ENCODE measurements at regions not wholly inside any gene's neighbourhood (a gene's known extent, or its start where the extent isn't known, plus 50 kb on each side); places are given as distances from the start of the nearest gene placed in this dataset.

- Histone ChIP-seq H3K4me1 (ENCODE audit: control insufficient read depth in 5 of 5, insufficient read depth in 5 of 5, low read length in 5 of 5) (no peaks in the 10 kb centered on the region), H3K36me3 (ENCODE audit: control insufficient read depth in 5 of 5, insufficient read depth in 5 of 5, low read length in 5 of 5) (no peaks in the 10 kb centered on the region), H3K9me3 (ENCODE audit: control insufficient read depth in 5 of 5, low read length in 5 of 5) (peaks cover 0 to 22% (median 4%) of the 10 kb centered on the region in 5 donors), H3K27me3 (ENCODE audit: control insufficient read depth in 5 of 5, insufficient read depth in 4 of 5, low read length in 5 of 5) (peaks cover 0 to 5% (median 0%) of the 10 kb centered on the region in 5 donors), H3K4me3 (ENCODE audit: low read depth in 1 of 5, low read length in 5 of 5) (no peak overlapping the region), H3K9ac (ENCODE audit: low read length in 5 of 5) (no peak overlapping the region), H3K27ac (ENCODE audit: low read depth, low read length) (no peak overlapping the region)
These were observed 58.2 kb downstream of the ESM1 start for GRCh38 chr5:54927097-54927746.

DNA sequence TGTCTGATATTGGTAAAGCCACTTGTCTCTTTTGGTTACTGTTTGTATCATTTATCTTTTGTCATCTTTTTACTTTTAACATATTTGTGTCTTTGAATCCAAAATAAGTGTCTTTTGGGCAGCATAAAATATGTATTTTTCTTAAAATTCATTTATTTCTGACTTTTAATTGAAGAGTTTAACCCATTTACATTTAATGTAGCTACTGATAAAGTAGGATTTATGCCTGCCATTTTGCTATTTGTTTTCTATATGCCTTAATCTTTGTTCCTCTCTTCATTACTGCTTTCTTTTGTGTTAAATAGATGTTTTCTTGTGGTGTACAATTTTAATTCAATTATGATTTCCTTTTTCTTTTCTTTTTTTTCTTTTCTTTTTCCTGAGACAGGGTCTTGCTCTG lies 60.9 kb downstream of the ESM1 start:
- Histone ChIP-seq H3K4me3 (ENCODE audit: low read depth in 1 of 5, low read length in 5 of 5) (no peak overlapping the region), H3K9me3 (ENCODE audit: control insufficient read depth in 5 of 5, low read length in 5 of 5) (peaks cover 0 to 22% (median 4%) of the 10 kb centered on the region in 5 donors), H3K9ac (ENCODE audit: low read length in 5 of 5) (no peak overlapping the region), H3K27me3 (ENCODE audit: control insufficient read depth in 5 of 5, insufficient read depth in 4 of 5, low read length in 5 of 5) (peaks cover 0 to 3% (median 0%) of the 10 kb centered on the region in 5 donors), H3K4me1 (ENCODE audit: control insufficient read depth in 5 of 5, insufficient read depth in 5 of 5, low read length in 5 of 5) (no peaks in the 10 kb centered on the region), H3K36me3 (ENCODE audit: control insufficient read depth in 5 of 5, insufficient read depth in 5 of 5, low read length in 5 of 5) (no peaks in the 10 kb centered on the region), H3K27ac (ENCODE audit: low read depth, low read length) (no peak overlapping the region)

DNA sequence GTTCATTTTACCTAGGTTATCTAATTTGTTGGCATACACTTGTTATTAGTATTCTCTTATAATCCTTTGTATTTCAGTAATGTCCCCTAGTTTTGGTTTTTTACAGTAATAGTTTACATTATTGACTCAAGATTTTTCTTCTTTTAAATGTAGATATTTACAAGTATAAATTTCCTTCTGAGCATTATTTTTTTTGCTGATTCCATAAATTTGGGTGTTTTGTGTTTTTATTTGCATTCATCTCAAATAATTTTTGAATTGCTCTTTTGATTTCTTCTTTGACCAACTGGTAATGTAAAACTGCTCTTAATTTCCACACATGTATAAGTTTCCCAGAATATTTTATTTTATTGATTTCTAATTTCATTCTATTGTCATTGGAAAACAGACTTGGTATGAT lies 68.1 kb downstream of the ESM1 start:
- H3K4me1 ChIP-seq (ENCODE audit: control insufficient read depth in 5 of 5, insufficient read depth in 5 of 5, low read length in 5 of 5) = no peaks in the 10 kb centered on the region
- no peaks in the 10 kb centered on the region for H3K36me3 ChIP-seq (ENCODE audit: control insufficient read depth in 5 of 5, insufficient read depth in 5 of 5, low read length in 5 of 5)
- H3K9ac ChIP-seq (ENCODE audit: low read length in 5 of 5) = no peak overlapping the region
- no peak overlapping the region for H3K4me3 ChIP-seq (ENCODE audit: low read depth in 1 of 5, low read length in 5 of 5)
- no peaks in the 10 kb centered on the region for H3K9me3 ChIP-seq (ENCODE audit: control insufficient read depth in 5 of 5, low read length in 5 of 5)
- peaks cover 0 to 3% (median 0%) of the 10 kb centered on the region in 5 donors for H3K27me3 ChIP-seq (ENCODE audit: control insufficient read depth in 5 of 5, insufficient read depth in 4 of 5, low read length in 5 of 5)
- H3K27ac ChIP-seq (ENCODE audit: low read depth, low read length) = no peak overlapping the region

DNA sequence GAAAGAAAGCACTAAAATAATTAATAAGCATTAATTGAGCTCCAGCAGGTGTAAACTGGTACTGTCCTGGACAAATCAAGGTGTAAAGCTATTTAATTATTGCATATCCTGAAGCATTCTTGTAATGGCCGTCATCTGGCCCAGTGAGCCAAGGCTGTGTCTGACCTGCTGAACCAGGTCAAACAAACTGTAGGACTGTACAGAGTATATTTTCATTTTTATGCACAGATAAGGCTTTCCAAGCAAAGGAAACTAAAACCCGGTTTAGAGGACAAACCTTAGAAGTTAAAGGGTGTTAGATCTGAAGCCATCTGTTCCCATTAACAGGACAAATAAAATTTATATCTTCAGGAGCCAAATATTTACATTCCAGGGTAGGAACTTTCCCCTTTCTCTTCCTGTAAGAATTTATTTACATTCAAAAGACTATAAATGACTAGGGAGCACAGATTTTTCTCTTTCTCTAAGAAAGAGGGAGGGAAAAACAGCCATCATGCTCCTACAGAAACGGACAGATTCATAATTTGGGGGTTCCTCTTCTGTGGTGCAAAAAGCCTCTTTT lies 69.8 kb downstream of the ESM1 start:
- Histone ChIP-seq H3K27me3 (ENCODE audit: control insufficient read depth in 5 of 5, insufficient read depth in 4 of 5, low read length in 5 of 5) (peaks cover 0 to 3% (median 0%) of the 10 kb centered on the region in 5 donors), H3K36me3 (ENCODE audit: control insufficient read depth in 5 of 5, insufficient read depth in 5 of 5, low read length in 5 of 5) (no peaks in the 10 kb centered on the region), H3K9ac (ENCODE audit: low read length in 5 of 5) (no peak overlapping the region), H3K4me3 (ENCODE audit: low read depth in 1 of 5, low read length in 5 of 5) (no peak overlapping the region), H3K4me1 (ENCODE audit: control insufficient read depth in 5 of 5, insufficient read depth in 5 of 5, low read length in 5 of 5) (no peaks in the 10 kb centered on the region), H3K27ac (ENCODE audit: low read depth, low read length) (no peak overlapping the region), H3K9me3 (ENCODE audit: control insufficient read depth in 5 of 5, low read length in 5 of 5) (no peaks in the 10 kb centered on the region)

- Histone ChIP-seq H3K27ac (ENCODE audit: low read depth, low read length) (no peak overlapping the region), H3K4me3 (ENCODE audit: low read depth in 1 of 5, low read length in 5 of 5) (no peak overlapping the region), H3K36me3 (ENCODE audit: control insufficient read depth in 5 of 5, insufficient read depth in 5 of 5, low read length in 5 of 5) (no peaks in the 10 kb centered on the region), H3K4me1 (ENCODE audit: control insufficient read depth in 5 of 5, insufficient read depth in 5 of 5, low read length in 5 of 5) (no peaks in the 10 kb centered on the region), H3K9me3 (ENCODE audit: control insufficient read depth in 5 of 5, low read length in 5 of 5) (no peaks in the 10 kb centered on the region), H3K27me3 (ENCODE audit: control insufficient read depth in 5 of 5, insufficient read depth in 4 of 5, low read length in 5 of 5) (peaks cover 0 to 9% (median 0%) of the 10 kb centered on the region in 5 donors), H3K9ac (ENCODE audit: low read length in 5 of 5) (no peak overlapping the region)
These were observed 73.4 kb downstream of the ESM1 start for GRCh38 chr5:54912021-54912420.

- peaks cover 0 to 9% (median 0%) of the 10 kb centered on the region in 5 donors for H3K27me3 ChIP-seq (ENCODE audit: control insufficient read depth in 5 of 5, insufficient read depth in 4 of 5, low read length in 5 of 5)
- no peak overlapping the region for H3K9ac ChIP-seq (ENCODE audit: low read length in 5 of 5)
- no peaks in the 10 kb centered on the region for H3K36me3 ChIP-seq (ENCODE audit: control insufficient read depth in 5 of 5, insufficient read depth in 5 of 5, low read length in 5 of 5)
- no peaks in the 10 kb centered on the region for H3K9me3 ChIP-seq (ENCODE audit: control insufficient read depth in 5 of 5, low read length in 5 of 5)
- no peak overlapping the region for H3K4me3 ChIP-seq (ENCODE audit: low read depth in 1 of 5, low read length in 5 of 5)
- H3K4me1 ChIP-seq (ENCODE audit: control insufficient read depth in 5 of 5, insufficient read depth in 5 of 5, low read length in 5 of 5) = no peaks in the 10 kb centered on the region
- no peak overlapping the region for H3K27ac ChIP-seq (ENCODE audit: low read depth, low read length)
These were observed 75.2 kb downstream of the ESM1 start for GRCh38 chr5:54909911-54910870.

- H3K4me3 ChIP-seq (ENCODE audit: low read depth in 1 of 5, low read length in 5 of 5) = no peak overlapping the region
- no peak overlapping the region for H3K27ac ChIP-seq (ENCODE audit: low read depth, low read length)
- no peaks in the 10 kb centered on the region for H3K4me1 ChIP-seq (ENCODE audit: control insufficient read depth in 5 of 5, insufficient read depth in 5 of 5, low read length in 5 of 5)
- no peaks in the 10 kb centered on the region for H3K9me3 ChIP-seq (ENCODE audit: control insufficient read depth in 5 of 5, low read length in 5 of 5)
- peaks cover 0 to 7% (median 0%) of the 10 kb centered on the region in 5 donors for H3K27me3 ChIP-seq (ENCODE audit: control insufficient read depth in 5 of 5, insufficient read depth in 4 of 5, low read length in 5 of 5)
- no peaks in the 10 kb centered on the region for H3K36me3 ChIP-seq (ENCODE audit: control insufficient read depth in 5 of 5, insufficient read depth in 5 of 5, low read length in 5 of 5)
- H3K9ac ChIP-seq (ENCODE audit: low read length in 5 of 5) = no peak overlapping the region
These were observed 76.4 kb downstream of the ESM1 start for GRCh38 chr5:54908774-54909525.

DNA sequence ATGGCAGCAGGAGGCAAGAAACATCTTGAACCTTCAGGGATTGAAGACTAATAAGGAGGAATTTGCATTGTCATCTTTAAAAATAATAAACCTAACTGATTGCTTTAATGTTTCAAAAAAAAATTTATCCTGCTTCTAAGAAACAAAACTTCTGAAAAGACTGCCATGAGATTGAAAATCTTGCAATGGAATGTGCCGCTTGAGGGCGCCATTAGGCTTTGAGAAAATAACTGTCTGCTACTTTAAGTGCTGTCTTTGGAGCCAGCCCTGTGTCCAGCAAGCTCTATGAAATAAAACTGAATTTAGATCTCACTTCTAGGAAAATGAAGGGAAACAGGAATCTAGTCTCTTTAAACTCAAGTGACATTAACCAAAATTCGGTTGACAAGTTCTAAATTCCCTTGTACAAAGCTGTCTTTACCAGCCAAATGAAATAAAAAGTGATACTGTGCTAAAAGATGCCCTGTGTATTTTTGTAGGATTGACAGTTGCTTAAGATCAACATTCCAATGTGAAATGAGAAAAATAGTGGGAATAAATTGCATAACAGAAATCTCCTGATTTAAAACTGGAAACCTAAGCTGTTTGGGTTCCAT lies 79.4 kb downstream of the ESM1 start:
- no peak overlapping the region for H3K9ac ChIP-seq (ENCODE audit: low read length in 5 of 5)

GRCh38 chr5:54905246-54905795 lies 80.1 kb downstream of the ESM1 start:
- peaks cover 0 to 9% (median 0%) of the 10 kb centered on the region in 5 donors for H3K27me3 ChIP-seq (ENCODE audit: control insufficient read depth in 5 of 5, insufficient read depth in 4 of 5, low read length in 5 of 5)
- no peak overlapping the region for H3K4me3 ChIP-seq (ENCODE audit: low read depth in 1 of 5, low read length in 5 of 5)
- H3K4me1 ChIP-seq (ENCODE audit: control insufficient read depth in 5 of 5, insufficient read depth in 5 of 5, low read length in 5 of 5) = no peaks in the 10 kb centered on the region
- no peaks in the 10 kb centered on the region for H3K9me3 ChIP-seq (ENCODE audit: control insufficient read depth in 5 of 5, low read length in 5 of 5)
- H3K36me3 ChIP-seq (ENCODE audit: control insufficient read depth in 5 of 5, insufficient read depth in 5 of 5, low read length in 5 of 5) = no peaks in the 10 kb centered on the region
- no peak overlapping the region for H3K27ac ChIP-seq (ENCODE audit: low read depth, low read length)
- no peak overlapping the region for H3K9ac ChIP-seq (ENCODE audit: low read length in 5 of 5)

More for the DNA sequence above, 79.4 kb downstream of the ESM1 start:
- Histone ChIP-seq H3K36me3 (ENCODE audit: control insufficient read depth in 5 of 5, insufficient read depth in 5 of 5, low read length in 5 of 5) (no peaks in the 10 kb centered on the region), H3K4me1 (ENCODE audit: control insufficient read depth in 5 of 5, insufficient read depth in 5 of 5, low read length in 5 of 5) (no peaks in the 10 kb centered on the region), H3K27ac (ENCODE audit: low read depth, low read length) (no peak overlapping the region), H3K4me3 (ENCODE audit: low read depth in 1 of 5, low read length in 5 of 5) (no peak overlapping the region), H3K27me3 (ENCODE audit: control insufficient read depth in 5 of 5, insufficient read depth in 4 of 5, low read length in 5 of 5) (peaks cover 0 to 9% (median 0%) of the 10 kb centered on the region in 5 donors), H3K9me3 (ENCODE audit: control insufficient read depth in 5 of 5, low read length in 5 of 5) (no peaks in the 10 kb centered on the region)
